Osteocyte (in vitro differentiated cells): ENCODE measurements at regions not wholly inside any gene's neighbourhood (a gene's known extent, or its start where the extent isn't known, plus 50 kb on each side); places are given as distances from the start of the nearest gene placed in this dataset.

Experiments used
- DNase-seq: peaks from one replicate; pipeline ENCODE4 v3.0.0; 2021; ENCODE audit warnings: mixed read lengths; ENCODE audit not compliant: unreplicated experiment; ENCODE audit errors: extremely low spot score
- H3K27ac Mint-ChIP-seq: one replicate; pipeline ENCODE4 v1.8.0; 2021; ENCODE audit warnings: mild to moderate bottlenecking, mixed read lengths; ENCODE audit not compliant: unreplicated experiment
- H3K27me3 Mint-ChIP-seq: one replicate; pipeline ENCODE4 v1.8.0; 2021; ENCODE audit warnings: mixed read lengths; ENCODE audit not compliant: unreplicated experiment
- H3K36me3 Mint-ChIP-seq: one replicate; pipeline ENCODE4 v1.8.0; 2021; ENCODE audit warnings: mixed read lengths; ENCODE audit not compliant: unreplicated experiment
- H3K4me1 Mint-ChIP-seq: one replicate; pipeline ENCODE4 v1.8.0; 2021; ENCODE audit warnings: mixed read lengths; ENCODE audit not compliant: unreplicated experiment
- H3K4me3 Mint-ChIP-seq: one replicate; pipeline ENCODE4 v1.8.0; 2021; ENCODE audit warnings: mild to moderate bottlenecking, moderate library complexity, mixed read lengths; ENCODE audit not compliant: unreplicated experiment
- H3K9me3 Mint-ChIP-seq: one replicate; pipeline ENCODE4 v1.8.0; 2021; ENCODE audit warnings: mixed read lengths; ENCODE audit not compliant: unreplicated experiment
- TF ChIP-seq, protein P1 (sequence below): fragments of 200-600 bp; sonication (generic); IDR thresholded peaks from 2 replicates; pipeline ENCODE4 v1.5.0; 2021; ENCODE audit warnings: antibody characterized with exemption, mild to moderate bottlenecking, moderate library complexity

DNA sequence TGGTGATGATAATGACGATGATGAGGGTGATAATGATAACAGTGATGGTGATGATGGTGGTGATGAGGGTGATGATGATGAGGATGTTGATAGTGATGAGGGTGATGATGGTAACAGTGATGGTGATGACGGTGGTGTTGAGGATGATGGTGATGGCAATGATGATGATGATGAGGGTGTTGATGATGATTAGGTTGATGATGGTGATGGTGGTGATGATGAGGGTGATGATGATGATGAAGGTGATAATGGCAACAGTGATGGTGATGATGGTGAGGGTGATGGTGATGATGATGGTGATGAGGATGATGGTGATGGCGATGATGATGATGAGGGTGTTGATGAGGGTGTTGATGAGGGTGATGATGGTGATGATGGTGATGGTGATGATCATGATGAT lies 93.8 kb upstream of the ZNF469 start:
- H3K27ac Mint-ChIP-seq, result no peak overlapping the region
- no peaks in the 10 kb centered on the region for H3K4me1 Mint-ChIP-seq
- no peak overlapping the region for H3K4me3 Mint-ChIP-seq
- no peaks in the 10 kb centered on the region for H3K27me3 Mint-ChIP-seq
- TF ChIP-seq, protein P1, sequence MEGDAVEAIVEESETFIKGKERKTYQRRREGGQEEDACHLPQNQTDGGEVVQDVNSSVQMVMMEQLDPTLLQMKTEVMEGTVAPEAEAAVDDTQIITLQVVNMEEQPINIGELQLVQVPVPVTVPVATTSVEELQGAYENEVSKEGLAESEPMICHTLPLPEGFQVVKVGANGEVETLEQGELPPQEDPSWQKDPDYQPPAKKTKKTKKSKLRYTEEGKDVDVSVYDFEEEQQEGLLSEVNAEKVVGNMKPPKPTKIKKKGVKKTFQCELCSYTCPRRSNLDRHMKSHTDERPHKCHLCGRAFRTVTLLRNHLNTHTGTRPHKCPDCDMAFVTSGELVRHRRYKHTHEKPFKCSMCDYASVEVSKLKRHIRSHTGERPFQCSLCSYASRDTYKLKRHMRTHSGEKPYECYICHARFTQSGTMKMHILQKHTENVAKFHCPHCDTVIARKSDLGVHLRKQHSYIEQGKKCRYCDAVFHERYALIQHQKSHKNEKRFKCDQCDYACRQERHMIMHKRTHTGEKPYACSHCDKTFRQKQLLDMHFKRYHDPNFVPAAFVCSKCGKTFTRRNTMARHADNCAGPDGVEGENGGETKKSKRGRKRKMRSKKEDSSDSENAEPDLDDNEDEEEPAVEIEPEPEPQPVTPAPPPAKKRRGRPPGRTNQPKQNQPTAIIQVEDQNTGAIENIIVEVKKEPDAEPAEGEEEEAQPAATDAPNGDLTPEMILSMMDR, result no peak
- no peak for DNase-seq
- H3K9me3 Mint-ChIP-seq, result no peaks in the 10 kb centered on the region
- no peaks in the 10 kb centered on the region for H3K36me3 Mint-ChIP-seq

DNA sequence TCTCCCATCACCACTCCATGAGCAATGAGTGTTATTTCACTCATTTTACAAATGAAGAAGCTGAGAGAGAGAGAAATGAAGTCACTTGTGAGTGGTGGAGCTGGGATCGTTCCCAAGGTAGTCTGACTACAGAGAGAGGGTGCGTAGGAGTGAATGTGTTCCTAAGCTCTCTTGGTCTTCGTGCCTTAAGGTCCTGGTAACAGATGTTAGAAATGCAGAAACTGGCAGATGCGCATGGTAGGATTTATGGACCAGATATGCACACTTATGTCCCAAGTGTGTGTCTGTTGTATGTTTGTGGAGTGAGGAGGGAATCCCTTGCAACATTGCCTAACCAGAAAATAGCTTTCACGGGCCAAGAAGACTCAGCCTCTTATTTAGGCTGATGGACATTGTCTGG lies 93.2 kb upstream of the ZNF469 start:
- Mint-ChIP-seq H3K36me3 (no peaks in the 10 kb centered on the region), H3K9me3 (no peaks in the 10 kb centered on the region), H3K27me3 (no peaks in the 10 kb centered on the region), H3K4me1 (no peaks in the 10 kb centered on the region), H3K27ac (no peak overlapping the region), H3K4me3 (no peak overlapping the region)
- no peak for DNase-seq
- TF ChIP-seq, protein P1, result no peak

DNA sequence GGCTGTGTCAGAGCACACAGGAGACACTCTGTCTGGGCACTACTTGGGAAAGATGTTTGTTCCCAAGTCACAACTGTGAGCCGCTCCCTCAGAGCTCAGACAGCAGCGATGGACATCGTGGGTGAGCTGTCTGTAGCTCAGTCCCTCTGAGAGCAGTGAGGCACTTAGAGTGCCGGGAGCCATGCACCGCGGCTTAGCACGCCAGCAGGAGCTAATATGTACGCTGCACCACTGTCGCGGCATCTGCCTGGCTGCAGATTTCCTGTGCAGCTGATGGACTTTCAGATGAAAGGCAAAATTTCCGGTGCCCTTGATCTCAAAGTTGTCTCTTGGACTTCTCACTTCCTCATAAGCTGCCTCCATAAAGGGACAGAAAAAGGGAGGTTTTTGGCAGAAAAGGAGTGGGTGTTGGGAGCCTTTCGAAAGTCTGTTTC lies 92.8 kb upstream of the ZNF469 start:
- H3K4me3 Mint-ChIP-seq, result no peak overlapping the region
- H3K27ac Mint-ChIP-seq, result no peak overlapping the region
- DNase-seq, result no peak
- no peaks in the 10 kb centered on the region for H3K36me3 Mint-ChIP-seq
- TF ChIP-seq, protein P1, result no peak
- no peaks in the 10 kb centered on the region for H3K9me3 Mint-ChIP-seq
- no peaks in the 10 kb centered on the region for H3K4me1 Mint-ChIP-seq
- no peaks in the 10 kb centered on the region for H3K27me3 Mint-ChIP-seq

DNA sequence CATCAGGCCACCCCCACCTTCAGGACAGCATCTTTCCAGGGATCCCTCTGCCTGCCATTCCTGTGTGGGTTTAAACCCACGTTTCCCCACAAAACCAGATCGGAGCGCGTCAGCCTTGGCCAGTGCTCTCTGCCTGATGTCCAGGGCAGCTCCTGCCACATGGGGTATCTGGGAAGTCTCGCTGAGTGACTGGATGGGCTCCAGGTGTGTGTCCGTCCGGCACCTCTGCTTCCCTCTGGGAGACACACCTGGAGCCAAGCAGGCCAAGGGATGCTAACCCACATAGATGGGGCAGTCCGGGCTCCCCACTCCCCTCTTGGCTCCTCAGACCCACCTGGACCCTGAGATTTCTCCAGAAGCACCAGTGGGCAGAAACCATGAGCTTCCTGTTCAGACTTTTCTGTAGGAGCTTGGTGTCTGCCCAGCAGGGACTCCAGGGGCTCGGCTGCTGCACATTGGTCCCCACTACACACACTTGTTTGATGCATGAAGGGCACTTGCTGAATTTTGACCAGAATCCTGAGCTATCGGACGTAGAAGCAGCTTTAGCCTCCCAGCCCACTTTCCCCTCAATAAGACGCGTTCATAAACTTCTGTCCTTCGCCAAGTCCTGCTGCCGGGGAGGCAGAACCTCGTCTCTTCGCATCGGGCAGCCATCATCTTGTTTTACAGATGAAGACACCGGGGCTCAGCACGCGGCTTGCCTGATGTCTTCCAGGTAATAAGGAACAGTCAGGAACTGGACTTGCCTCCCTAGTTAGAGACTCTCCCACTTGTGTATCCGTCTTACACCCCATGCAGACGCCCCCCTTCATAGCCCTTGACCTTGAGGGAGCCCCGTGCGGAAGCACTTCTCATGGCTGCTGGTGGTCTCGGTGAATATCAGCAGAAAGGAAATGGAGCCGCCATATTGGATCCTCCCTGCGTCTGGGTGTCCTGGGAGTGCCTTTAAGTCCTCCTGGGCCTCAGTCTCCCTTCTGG lies 91.6 kb upstream of the ZNF469 start:
- no peaks in the 10 kb centered on the region for H3K36me3 Mint-ChIP-seq
- DNase-seq, result no peak
- no peaks in the 10 kb centered on the region for H3K27me3 Mint-ChIP-seq
- H3K4me1 Mint-ChIP-seq, result no peaks in the 10 kb centered on the region
- H3K9me3 Mint-ChIP-seq, result no peaks in the 10 kb centered on the region
- H3K27ac Mint-ChIP-seq, result no peak overlapping the region
- H3K4me3 Mint-ChIP-seq, result no peak overlapping the region
- TF ChIP-seq, protein P1, result no peak
